ENCODE measurements at regions not wholly inside any gene's neighbourhood (a gene's known extent, or its start where the extent isn't known, plus 50 kb on each side); places are given as distances from the start of the nearest gene placed in this dataset.

DNA sequence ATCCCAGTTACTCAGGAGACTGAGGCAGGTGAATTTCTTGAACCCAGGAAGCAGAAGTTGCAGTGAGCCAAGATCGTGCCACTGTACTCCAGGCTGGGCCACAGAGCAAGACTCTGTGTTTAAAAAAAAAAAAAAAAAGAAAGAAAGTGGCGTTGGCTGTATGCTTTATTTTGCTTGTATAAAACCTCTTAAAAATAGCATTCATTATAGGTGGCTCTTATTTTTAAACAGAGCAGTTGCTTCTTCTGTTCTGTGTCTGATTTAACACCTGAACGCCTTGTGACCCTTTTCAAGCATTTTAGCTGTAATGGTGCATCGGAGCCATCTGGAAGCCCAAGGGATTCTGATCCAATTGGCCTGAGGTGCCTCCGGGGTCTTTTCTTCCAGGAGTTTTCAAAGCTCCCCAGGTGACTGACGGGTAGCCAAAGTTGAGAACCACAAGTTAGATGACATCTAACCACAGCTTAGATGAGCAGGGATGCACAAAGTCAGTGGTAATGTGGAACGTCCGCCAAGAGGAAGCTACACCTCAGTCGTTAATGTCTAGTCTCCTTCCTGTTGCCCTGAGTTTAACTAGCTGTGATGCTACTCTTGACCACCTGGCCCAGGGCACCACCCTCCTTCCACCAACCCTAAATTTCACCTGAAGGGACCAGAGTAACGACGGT lies 274.6 kb upstream of the KLF6 start:
- DNase-seq, result peak; percentile 49

DNA sequence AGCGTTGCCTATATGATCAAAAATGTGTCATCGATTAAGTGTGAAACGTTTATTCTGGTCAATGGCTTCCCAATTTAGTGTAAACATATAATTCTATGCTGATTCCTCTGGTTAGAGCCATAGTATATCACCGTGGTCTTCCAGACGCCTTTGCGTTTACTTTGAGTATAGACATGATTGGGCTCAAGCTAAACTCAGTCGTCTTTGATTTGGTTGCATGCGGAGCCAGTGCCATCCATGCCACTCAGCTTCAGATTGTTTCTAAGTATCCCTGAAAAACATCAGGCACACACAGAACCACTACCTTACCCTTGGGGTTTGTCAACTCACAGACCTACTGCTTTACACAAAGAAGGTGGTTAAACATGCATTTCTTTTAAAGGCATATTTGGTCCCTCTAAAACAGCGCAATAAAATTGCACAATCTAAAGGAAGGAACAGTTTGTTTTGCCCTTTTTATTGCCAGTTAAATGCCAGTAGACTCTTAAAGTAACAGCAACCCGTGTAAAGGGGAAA lies 273.6 kb upstream of the KLF6 start:
- in situ Hi-C loops (cut with MboI; ENCODE audit: low pct_unique_long_range_greater_than_20kb, low sequenced_read_pairs), result no loop called here

More for the DNA sequence above, 274.6 kb upstream of the KLF6 start:
- in situ Hi-C loops (cut with MboI; ENCODE audit: low pct_unique_long_range_greater_than_20kb, low sequenced_read_pairs), result no loop called here

DNA sequence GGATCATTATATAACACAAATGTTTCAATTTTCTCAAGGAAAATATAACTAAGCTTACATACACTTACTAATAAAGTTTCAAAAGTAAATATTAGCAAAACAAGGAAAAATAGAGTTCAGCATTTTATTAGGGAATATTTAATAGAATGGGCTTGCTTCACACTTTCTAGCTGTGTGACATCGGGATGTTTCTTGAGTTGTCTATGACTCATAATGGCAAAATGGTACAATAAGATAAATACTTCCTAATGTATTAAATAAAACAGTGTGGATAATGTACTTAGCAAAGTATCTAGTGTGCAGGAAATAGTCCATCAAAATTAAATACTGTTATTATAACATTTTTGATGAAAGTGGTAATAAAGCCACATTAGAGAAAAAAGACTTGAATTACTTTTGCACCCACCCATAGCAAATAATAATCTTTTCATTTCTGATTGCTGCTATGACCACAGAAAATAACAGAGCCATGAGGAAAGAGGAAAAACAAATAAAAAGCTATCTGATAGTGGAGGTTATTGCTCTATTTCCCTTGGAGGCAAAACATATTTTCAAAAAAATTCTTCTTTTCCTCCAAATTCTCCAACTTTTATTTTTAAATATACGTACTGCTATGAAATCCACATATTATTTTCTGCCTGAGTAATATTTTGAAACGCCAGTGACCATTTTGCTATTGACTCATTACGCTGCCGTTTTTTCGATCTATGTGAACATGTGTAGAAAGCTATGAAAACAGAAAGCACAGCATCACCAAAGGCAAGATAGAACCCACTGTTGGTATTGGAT lies 272.9 kb upstream of the KLF6 start:
- DNase-seq, result no peak
- in situ Hi-C loops (cut with MboI; ENCODE audit: low pct_unique_long_range_greater_than_20kb, low sequenced_read_pairs), result no loop called here

More for the DNA sequence above, 273.6 kb upstream of the KLF6 start:
- no peak for DNase-seq

DNA sequence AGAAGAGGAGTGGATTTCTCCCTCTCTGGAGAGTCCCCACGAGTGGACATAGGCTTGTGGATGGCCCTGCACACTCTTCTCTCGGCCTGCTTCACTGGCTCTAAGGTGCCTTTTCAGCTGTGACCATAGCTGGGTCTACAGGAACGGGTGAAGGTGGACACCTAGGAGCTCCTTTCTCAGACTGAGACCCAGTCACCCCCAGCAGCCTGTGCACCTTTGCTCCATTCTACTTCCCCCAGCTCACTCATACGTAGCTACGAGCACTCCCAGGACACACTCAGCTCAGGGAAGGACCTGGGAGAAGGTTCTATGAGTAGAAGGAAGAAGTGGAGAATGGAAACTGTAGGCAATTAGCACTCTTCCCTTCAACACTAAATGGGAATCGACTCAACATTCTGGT lies 272.0 kb upstream of the KLF6 start:
- in situ Hi-C loops (cut with MboI; ENCODE audit: low pct_unique_long_range_greater_than_20kb, low sequenced_read_pairs), result no loop called here
- no peak for DNase-seq

DNA sequence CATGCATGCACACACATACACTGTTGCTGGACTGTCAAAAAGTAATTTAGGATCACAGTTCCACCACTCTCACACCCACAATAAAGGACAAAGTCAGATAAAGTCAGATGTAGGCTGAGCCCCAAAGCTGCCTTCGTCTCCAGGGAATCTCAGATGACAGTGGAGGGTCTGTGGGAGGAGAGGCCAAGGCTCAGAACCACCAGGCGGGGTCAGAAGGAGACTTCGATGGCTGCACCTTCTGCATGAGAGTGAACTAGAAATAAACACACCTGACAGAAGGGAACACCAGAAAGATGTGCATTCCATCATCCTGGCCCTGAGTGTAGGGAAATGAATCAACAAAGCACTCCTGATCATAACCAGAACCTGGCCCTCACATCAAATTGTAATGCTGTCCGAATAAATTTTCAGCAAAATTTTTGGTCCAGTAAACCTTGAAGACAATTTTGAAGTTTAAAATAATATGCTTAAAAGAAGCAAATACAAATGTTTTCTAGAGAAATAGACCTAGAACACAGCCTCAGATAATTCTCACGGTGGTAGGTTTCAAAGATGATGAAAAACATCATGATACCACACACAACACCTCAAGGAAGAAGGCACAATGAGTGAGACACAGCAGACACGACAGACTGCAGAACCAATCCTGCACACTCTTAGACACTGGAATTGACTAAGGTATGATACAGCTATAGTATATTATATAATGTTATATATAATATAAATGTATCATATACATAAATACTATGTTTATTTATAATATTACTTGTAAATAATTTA lies 269.8 kb upstream of the KLF6 start:
- in situ Hi-C loops (cut with MboI; ENCODE audit: low pct_unique_long_range_greater_than_20kb, low sequenced_read_pairs), result no loop called here

DNA sequence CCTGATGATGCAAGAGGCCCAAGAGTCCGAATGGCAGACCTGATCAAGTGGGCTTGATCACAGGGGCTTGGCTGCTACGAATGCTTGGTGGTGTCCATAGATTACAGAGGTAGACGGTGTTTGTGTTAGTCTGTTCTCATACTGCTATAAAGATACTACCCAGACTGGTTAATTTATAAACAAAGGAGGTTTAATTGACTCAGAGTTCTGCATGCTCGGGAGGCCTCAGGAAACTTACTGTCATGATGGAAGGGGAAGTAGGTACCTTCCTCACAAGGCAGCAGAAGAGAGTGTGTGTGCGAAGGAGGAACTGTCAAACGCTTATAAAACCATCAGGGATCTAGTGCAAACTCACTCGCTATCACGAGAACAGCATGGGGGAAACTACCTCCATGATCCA lies 268.9 kb upstream of the KLF6 start:
- peak; percentile 87 for DNase-seq
- in situ Hi-C loops (cut with MboI; ENCODE audit: low pct_unique_long_range_greater_than_20kb, low sequenced_read_pairs), result no loop called here

More for the DNA sequence above, 269.8 kb upstream of the KLF6 start:
- no peak for DNase-seq

DNA sequence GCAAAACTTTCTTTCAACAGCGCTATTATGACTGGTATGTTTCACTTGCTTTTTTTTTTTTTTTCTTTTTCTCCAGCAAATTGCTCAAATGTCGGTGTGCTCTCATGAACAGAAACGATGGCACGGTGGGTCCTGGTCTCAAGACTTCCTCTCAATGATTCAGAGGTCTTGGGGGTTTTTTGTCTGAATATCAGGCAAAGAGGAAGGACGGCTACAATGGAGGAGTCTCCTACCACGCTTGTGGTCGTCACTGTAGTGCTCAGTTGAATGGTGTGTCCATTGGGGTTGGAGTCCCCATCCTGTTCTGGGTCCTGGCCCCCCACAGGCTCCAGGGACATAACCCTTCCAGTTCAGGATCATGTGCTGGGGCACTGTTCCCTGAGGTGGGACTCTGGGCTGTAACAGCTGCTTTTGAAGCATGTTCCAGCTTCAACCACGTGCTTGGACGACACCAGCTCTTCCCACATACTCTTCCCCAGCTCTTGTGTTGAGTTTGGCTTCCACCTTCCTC lies 266.7 kb upstream of the KLF6 start:
- no peak for DNase-seq
- in situ Hi-C loops (cut with MboI; ENCODE audit: low pct_unique_long_range_greater_than_20kb, low sequenced_read_pairs), result no loop called here

DNA sequence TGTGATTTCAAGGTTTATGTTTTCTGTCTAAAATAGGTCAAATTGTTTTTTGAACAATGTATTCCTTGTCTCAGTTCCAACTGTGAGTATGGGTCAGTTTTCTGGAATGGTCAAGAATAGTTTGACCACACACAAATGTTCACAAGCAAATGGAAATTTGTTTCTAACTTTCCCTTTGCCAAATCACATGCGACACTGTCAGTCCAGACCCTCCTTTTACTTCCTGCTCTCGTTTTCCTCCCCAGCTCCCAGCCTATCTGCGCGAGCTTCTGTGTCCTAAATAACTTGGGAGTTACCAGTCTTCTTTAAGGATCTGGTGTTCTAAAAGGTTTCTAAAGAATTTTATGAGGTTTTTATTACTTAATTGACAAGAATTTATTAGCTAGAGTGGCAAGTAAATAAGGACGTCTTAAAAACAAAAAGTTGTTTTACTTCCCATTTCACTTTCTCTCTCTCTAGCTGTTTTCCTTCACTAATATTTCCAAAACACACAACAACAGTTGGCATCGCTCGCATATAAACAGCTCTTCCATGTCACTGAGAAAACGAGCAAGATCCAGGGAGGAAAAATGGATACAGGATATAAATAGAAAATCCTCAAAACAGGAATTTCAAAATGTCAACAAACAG lies 266.1 kb upstream of the KLF6 start:
- no peak for DNase-seq
- in situ Hi-C loops (cut with MboI; ENCODE audit: low pct_unique_long_range_greater_than_20kb, low sequenced_read_pairs), result no loop called here

DNA sequence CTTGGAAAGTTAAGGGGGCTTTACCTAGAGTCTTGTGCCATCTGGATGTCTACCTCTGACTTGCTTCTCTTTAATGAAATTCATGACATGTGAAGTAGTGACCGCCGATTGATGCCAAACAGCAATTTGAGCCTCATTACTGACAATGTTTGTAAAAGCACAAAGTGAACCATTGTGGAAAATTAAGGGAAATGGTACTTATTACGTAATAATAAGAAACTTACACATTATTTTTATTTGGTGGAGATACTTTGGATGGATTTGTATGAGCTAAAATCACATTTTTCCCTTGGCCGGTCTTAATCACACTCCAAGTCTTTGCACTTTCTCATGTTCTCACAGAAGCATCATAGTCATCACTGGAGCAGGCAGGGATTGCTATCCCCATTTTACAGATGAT lies 265.1 kb upstream of the KLF6 start:
- no peak for DNase-seq
- in situ Hi-C loops (cut with MboI; ENCODE audit: low pct_unique_long_range_greater_than_20kb, low sequenced_read_pairs), result no loop called here

DNA sequence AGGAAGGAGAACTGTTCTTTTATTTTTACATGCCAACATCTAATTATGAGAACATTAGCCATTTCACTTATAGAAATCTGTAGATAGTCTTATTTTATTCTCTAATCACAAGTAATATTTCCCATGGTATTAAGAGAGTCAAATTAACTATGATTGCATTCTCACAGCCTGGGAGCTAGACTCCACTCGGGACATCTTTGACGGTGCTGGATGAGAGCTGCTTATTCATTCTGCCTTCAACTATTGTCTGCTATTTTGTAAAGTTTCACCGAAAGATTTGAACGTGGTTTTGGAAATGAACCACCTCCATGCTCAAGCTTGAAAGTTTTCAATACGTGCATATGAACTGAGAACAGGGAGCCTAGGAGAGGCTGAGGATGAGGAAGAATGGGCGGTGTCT lies 264.3 kb upstream of the KLF6 start:
- in situ Hi-C loops (cut with MboI; ENCODE audit: low pct_unique_long_range_greater_than_20kb, low sequenced_read_pairs), result no loop called here
- no peak for DNase-seq

DNA sequence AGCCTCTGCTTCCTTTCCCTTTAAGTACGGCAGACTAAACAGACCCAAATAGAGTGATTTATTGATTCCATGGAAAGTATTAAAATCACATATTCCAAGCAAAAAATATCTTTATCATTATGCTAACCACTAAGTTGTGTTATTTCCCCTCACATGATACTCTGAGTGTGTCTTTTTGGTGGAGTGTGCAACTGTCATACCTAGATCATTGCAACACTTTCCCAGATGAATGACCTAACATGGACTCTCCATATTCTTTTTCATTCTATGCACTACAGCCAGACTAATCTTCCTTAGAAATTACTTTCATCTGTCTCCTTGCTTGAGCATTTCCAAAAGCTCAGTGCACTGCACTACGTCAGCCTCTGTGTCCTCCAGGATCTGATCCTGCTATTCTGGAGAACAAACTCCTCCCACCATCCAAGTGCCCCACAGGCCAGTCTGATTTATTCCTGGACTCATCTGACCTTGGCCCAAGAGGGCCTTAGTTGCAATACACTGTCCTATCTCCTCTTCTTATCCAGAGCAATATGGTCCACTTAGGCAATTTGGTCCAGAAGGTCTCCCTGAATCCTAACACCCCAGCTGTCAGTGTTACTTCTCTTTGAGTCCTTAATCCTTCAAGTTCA lies 263.3 kb upstream of the KLF6 start:
- in situ Hi-C loops (cut with MboI; ENCODE audit: low pct_unique_long_range_greater_than_20kb, low sequenced_read_pairs), result no loop called here
- DNase-seq, result no peak

DNA sequence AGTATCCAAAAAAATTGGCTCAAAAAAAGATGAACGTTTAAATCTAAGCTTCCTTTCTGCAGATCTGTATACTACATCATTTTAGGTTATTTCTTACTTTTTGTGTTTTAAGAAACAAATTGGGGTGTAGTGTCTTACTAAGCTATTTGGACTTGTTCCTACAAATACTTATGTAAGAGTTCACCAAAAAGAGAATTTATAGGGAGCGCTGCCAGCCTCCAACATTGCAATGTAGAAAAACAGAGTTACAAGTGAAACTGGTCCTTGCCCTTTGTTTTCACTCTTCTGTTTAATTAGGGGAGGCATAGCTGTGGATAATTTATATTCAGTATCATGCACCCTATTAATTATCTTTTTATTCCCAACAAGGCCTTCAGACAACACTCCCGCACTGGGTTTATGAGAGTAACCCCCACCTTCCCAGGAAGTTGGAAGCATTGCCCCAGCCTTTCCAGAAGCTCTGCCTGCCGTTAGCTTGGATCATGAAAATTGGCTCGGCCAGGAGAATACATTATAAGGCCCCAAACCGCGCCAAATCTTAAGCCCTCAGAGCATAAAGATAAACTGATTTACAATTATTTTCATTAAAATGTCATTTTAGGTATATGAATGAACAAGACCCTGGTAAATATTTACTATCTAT lies 261.8 kb upstream of the KLF6 start:
- no peak for DNase-seq
- in situ Hi-C loops (cut with MboI; ENCODE audit: low pct_unique_long_range_greater_than_20kb, low sequenced_read_pairs), result no loop called here

DNA sequence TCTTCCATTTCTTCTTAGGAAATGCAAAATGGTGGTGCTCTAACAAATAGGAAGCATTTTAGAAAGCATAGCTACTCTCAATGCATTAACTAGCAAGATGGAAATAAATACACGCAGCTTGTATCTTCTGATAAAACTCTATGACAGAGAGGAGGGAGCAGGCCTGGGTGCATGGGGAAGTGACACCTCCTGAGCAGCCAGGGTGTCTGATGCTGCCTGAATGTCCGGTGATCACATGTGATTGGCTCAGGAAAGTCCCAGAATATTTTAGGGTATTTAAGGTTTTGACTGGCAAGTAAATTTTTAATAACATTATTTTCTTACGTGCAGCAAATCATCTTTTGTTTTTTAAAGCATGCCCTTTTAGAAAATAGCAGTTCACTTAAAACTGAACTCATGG lies 261.0 kb upstream of the KLF6 start:
- DNase-seq, result no peak
- in situ Hi-C loops (cut with MboI; ENCODE audit: low pct_unique_long_range_greater_than_20kb, low sequenced_read_pairs), result no loop called here

DNA sequence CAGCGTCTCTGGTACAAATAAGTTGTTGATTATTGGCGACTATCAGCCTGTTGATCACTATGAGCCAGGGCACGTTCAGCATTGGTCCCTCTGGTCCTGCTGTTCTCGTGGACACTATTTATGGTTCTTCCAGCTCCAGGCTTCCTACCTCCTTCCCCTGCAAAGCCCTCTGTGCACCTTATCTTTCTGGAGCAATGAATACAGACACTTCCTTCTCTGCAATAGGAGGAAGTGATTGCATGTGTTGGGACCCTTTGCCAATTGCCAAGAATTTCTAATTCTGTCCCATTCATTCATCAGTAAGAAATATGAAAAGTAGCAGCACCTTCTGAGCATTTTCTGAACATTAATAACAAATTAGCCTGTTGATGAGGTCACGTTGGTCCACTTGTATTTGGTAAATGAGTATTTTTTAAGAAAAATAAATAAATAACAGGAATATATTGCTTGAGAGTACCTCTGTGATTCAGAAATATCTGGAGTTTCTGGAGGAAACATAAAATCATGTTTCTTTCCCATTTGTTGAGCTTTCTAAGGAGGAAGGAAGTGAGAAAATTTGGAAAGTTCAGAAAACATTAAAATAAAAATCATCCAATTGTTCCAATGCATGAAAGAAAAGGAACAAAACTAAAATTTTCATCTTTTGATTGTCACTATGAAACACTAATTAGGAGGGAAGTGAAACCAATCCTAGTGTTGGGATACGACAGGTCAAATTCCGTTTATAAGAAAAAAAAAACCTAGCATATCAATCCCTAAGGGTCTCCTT lies 259.1 kb upstream of the KLF6 start:
- peak; percentile 75 for DNase-seq
- in situ Hi-C loops (cut with MboI; ENCODE audit: low pct_unique_long_range_greater_than_20kb, low sequenced_read_pairs), result no loop called here

DNA sequence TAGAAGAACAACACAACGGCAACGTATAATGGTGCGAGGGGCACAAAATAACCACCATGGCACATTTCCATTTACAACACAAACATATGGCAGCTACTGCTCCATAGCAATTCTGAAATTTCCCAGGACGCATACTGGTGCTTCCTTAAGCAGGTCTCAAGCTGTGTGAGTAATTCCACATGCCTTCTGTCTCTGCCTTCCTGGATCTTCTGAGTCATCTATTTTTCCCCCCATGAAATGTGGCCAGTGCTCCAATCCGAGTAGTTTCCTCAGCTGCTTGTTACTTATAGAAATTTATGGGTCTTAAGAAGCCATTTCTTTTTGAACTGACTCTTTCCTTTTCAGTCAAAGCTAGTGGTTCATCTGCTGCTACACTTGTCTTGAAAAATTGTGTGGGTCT lies 256.6 kb upstream of the KLF6 start:
- in situ Hi-C loops (cut with MboI; ENCODE audit: low pct_unique_long_range_greater_than_20kb, low sequenced_read_pairs), result no loop called here
- DNase-seq, result no peak

DNA sequence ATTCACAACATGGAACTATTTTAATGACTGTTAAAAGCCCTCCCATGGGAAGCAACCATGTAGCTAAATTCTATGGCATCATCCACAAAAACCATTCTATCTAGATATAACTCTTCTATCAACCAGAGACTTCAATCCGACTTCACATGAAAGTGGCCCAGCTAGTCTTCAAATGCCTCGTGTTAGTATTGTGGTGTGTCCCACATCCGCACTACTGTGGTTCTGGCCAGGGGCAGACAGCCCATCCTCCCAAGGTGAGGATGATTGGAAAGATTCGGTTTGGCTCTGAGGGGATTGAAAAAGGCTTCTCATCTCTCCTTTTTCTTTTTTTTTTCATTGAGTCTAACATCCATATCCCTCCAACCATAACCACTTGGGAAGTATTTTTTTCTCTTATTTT lies 253.0 kb upstream of the KLF6 start:
- in situ Hi-C loops (cut with MboI; ENCODE audit: low pct_unique_long_range_greater_than_20kb, low sequenced_read_pairs), result no loop called here
- DNase-seq, result no peak

DNA sequence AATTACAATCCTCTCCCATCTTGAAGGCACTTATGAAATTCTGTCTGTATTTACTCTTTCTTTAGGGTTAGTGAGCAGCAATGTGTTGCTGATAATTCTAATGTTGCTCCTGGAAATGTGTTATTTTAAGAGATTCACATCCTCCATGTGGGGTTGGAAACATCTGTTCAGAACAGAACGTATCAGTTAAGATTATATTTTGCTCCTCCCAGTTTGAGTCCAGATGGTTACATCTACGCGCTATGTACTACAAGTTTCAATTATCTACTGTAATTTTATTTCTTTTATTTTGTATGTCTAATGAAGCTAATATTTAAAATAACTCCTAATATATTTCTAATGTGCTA lies 250.6 kb upstream of the KLF6 start:
- no peak for DNase-seq
- in situ Hi-C loops (cut with MboI; ENCODE audit: low pct_unique_long_range_greater_than_20kb, low sequenced_read_pairs), result no loop called here

Measured in KBM-7 (cell line).